ENCODE measurements at regions not wholly inside any gene's neighbourhood (a gene's known extent, or its start where the extent isn't known, plus 50 kb on each side); places are given as distances from the start of the nearest gene placed in this dataset.

DNA sequence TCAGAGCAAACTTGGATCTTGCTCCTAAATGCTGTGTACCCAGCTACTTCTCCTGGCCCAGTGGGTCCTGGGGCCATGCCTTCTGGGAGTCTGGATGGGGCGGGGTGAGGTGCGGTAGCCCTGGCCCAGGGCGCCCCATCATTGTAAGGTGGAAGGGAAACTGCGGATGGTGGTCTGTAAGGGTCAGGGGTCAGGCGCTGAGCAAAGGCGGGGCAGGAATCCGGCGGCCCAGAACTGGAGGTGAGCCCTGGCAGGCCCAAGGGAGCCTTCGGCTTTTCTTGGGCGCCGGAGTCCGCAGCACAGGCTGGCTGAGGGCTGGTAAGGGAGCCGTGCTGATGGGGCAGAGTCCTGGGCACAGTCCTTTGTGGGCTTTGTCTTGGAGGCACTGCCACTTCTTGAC lies 66.5 kb upstream of the CTBP2 start:
- Mint-ChIP-seq H3K36me3 (no peaks in the 10 kb centered on the region), H3K27ac (no peak overlapping the region), H3K4me3 (no peak overlapping the region), H3K27me3 (ENCODE audit: low read depth) (peaks cover 2% of the 10 kb centered on the region), H3K4me1 (peaks cover 13% of the 10 kb centered on the region), H3K9me3 (no peaks in the 10 kb centered on the region)
- DNase-seq (ENCODE audit: low spot score in 2 of 2, unreplicated experiment in 2 of 2) = no peak
- TF ChIP-seq CTCF (IDR thresholded peaks at IDR 0.05; ENCODE audit: unreplicated experiment) = no peak

GRCh38 chr10:125226005-125226404 lies 65.6 kb upstream of the CTBP2 start:
- Mint-ChIP-seq H3K27me3 (ENCODE audit: low read depth) (peaks cover 4% of the 10 kb centered on the region), H3K4me3 (no peak overlapping the region)
- TF ChIP-seq CTCF (IDR thresholded peaks at IDR 0.05; ENCODE audit: unreplicated experiment) = no peak

GRCh38 chr10:125225051-125225450 lies 64.7 kb upstream of the CTBP2 start:
- Mint-ChIP-seq H3K9me3 (no peaks in the 10 kb centered on the region), H3K4me3 (no peak overlapping the region), H3K4me1 (peaks cover 7% of the 10 kb centered on the region), H3K27me3 (ENCODE audit: low read depth) (peaks cover 4% of the 10 kb centered on the region), H3K36me3 (no peaks in the 10 kb centered on the region), H3K27ac (no peak overlapping the region)
- peak in 1 of 2 experiments; percentile 3 for DNase-seq (ENCODE audit: low spot score in 2 of 2, unreplicated experiment in 2 of 2)
- TF ChIP-seq CTCF (IDR thresholded peaks at IDR 0.05; ENCODE audit: unreplicated experiment) = no peak

More at GRCh38 chr10:125226005-125226404, 65.6 kb upstream of the CTBP2 start:
- DNase-seq (ENCODE audit: low spot score in 2 of 2, unreplicated experiment in 2 of 2) = peak in 1 of 2 experiments; percentile 24
- H3K4me1 Mint-ChIP-seq = peaks cover 7% of the 10 kb centered on the region
- H3K9me3 Mint-ChIP-seq = no peaks in the 10 kb centered on the region
- no peaks in the 10 kb centered on the region for H3K36me3 Mint-ChIP-seq
- no peak overlapping the region for H3K27ac Mint-ChIP-seq

DNA sequence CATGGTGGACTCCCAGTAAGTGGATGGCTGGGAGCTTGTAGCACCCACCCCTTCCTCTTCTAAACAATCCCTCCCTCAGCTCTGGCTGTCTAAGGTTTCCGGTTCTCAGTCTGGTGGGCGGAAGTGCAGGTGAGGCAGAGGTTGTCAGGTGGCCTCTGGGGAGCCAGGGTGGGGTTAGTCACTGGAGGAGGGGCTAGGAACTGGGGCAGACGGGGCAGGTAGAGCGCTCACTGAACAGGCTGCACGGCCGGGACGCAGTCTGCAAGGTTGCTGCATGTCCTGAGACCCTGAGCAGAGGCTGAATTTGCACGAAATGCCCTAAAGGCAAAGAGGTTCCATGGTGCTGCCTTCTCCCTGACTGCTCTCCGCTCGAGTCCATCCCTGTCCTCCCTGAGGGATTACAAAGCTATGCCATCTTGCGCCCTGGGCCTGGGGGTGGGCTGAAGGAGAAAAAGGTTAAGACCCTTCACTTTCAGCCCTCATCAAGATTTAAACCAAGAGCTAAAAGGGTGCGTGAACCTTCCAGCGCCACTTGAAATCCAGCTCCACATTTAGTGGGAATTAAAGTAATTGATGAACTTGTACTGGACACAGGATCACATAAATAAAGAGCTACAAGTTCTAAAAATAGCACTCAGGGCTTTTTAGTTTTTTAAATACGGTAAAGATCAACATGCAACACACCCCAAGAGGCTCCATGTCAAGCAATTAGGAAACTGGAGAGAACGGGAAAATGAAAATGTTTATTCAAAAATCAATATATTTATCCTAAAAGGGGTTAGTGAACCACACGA lies 62.3 kb upstream of the CTBP2 start:
- TF ChIP-seq CTCF (IDR thresholded peaks at IDR 0.05; ENCODE audit: unreplicated experiment) = no peak
- no peaks in the 10 kb centered on the region for H3K36me3 Mint-ChIP-seq
- H3K4me3 Mint-ChIP-seq = no peak overlapping the region
- peaks cover 4% of the 10 kb centered on the region for H3K27me3 Mint-ChIP-seq (ENCODE audit: low read depth)
- DNase-seq (ENCODE audit: low spot score in 2 of 2, unreplicated experiment in 2 of 2) = no peak
- peaks cover 7% of the 10 kb centered on the region for H3K4me1 Mint-ChIP-seq
- H3K27ac Mint-ChIP-seq = no peak overlapping the region
- no peaks in the 10 kb centered on the region for H3K9me3 Mint-ChIP-seq

DNA sequence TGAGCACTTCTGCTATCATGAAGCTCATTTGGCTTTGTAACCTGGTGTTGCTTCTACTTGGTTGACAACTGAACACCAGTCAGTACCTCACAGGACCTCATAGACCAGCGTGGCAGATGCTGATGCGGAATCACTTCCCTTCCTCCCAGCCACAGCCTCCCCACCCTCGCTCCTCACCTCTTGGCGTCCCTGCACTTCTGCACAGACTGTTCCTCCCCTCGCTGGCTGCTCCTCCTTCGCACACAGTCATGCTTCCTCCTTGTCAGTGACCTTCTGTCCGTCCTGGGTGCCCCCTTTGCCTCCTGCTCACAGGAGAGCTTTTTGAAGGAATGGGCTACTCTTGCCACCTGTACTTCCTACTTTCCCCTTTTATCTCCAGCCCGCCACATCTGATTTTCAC lies 61.4 kb upstream of the CTBP2 start:
- peak in 1 of 2 experiments; percentile 35 for DNase-seq (ENCODE audit: low spot score in 2 of 2, unreplicated experiment in 2 of 2)
- no peaks in the 10 kb centered on the region for H3K36me3 Mint-ChIP-seq
- H3K27me3 Mint-ChIP-seq (ENCODE audit: low read depth) = peaks cover 4% of the 10 kb centered on the region
- H3K9me3 Mint-ChIP-seq = no peaks in the 10 kb centered on the region
- no peak overlapping the region for H3K4me3 Mint-ChIP-seq
- H3K27ac Mint-ChIP-seq = no peak overlapping the region
- TF ChIP-seq CTCF (IDR thresholded peaks at IDR 0.05; ENCODE audit: unreplicated experiment) = no peak
- peaks cover 7% of the 10 kb centered on the region for H3K4me1 Mint-ChIP-seq

Measured in mesothelial cell of epicardium (in vitro differentiated cells).